ENCODE measurements at regions not wholly inside any gene's neighbourhood (a gene's known extent, or its start where the extent isn't known, plus 50 kb on each side); places are given as distances from the start of the nearest gene placed in this dataset.

DNA sequence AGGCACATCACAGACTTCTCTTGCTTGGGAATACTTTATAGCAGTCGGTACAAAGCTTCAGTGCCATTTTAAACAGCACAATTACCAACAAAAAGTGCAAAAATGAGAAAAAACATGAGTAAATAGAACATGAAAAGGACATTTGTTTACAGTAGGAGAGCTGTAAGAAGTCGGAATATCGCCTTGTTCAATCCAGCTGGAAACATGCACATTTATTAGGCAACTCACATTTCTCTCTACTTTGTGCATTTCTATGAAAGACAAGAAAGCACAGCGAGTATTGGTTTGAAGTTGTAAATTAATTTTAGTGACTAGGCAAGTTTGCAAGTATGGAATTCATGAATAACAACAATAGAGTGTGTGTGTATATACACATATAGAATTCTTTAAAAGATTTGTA is 484.7 kb downstream of the DACH1 start:
- Histone ChIP-seq H2BK5ac (ENCODE audit: insufficient read length, low read length) (no peak overlapping the region), H3K4me1 (ENCODE audit: insufficient read depth, low read length) (no peaks in the 10 kb centered on the region), H3K9ac (ENCODE audit: extremely low read depth, insufficient read length, low read length) (no peak overlapping the region), H4K8ac (replicated peaks; ENCODE audit: insufficient read length, low read depth, low read length) (no peak overlapping the region), H2BK120ac (ENCODE audit: low read depth, low read length, poor library complexity, severe bottlenecking) (no peak overlapping the region), H2AK5ac (ENCODE audit: insufficient read length, low read length) (no peak overlapping the region), H3K79me2 (ENCODE audit: insufficient read depth, low read length) (no peaks in the 10 kb centered on the region), H2BK12ac (ENCODE audit: insufficient read length, low read depth, low read length) (no peak overlapping the region), H3K18ac (ENCODE audit: insufficient read length, low read depth, low read length) (no peak overlapping the region), H3K23me2 (ENCODE audit: insufficient read length, low read depth, low read length, poor library complexity, severe bottlenecking) (no peaks in the 10 kb centered on the region), H3K27ac (ENCODE audit: insufficient read length, low read depth, low read length) (no peak overlapping the region), H3K79me1 (ENCODE audit: insufficient read depth, low read depth, low read length, poor library complexity, severe bottlenecking) (no peaks in the 10 kb centered on the region), H4K20me1 (ENCODE audit: control insufficient read depth, insufficient read depth, insufficient read length) (no peaks in the 10 kb centered on the region), H3K23ac (ENCODE audit: insufficient read length, low read depth, low read length) (no peak overlapping the region), H4K5ac (ENCODE audit: insufficient read length, low read depth, low read length) (no peak overlapping the region), H3K14ac (ENCODE audit: insufficient read depth, low read length) (no peak overlapping the region), H2BK20ac (ENCODE audit: low read depth, low read length, poor library complexity, severe bottlenecking) (no peak overlapping the region), H2AFZ (ENCODE audit: low read length) (no peak overlapping the region), H3K9me3 (ENCODE audit: control insufficient read depth, low read depth, low read length) (no peaks in the 10 kb centered on the region), H4K91ac (ENCODE audit: insufficient read length, low read depth, low read length) (no peak overlapping the region), H3K4ac (ENCODE audit: low read depth, low read length) (no peak overlapping the region), H3K27me3 (ENCODE audit: insufficient read depth, low read length) (no peaks in the 10 kb centered on the region), H3K4me2 (ENCODE audit: insufficient read depth, insufficient read length, low read length) (no peak overlapping the region), H2BK15ac (ENCODE audit: low read depth, low read length) (no peak overlapping the region), H3T11ph (ENCODE audit: low read length) (no peak overlapping the region), H3K56ac (ENCODE audit: insufficient read length, low read depth, low read length) (no peak overlapping the region)
- Mint-ChIP-seq H3K4me1 (no peaks in the 10 kb centered on the region), H3K9me3 (no peaks in the 10 kb centered on the region; a peak in 1 of 5 replicates), H3K36me3 (ENCODE audit: insufficient read depth in 1 of 3, low read depth in 3 of 3) (no peaks in the 10 kb centered on the region), H3K27ac (no peak overlapping the region), H3K4me3 (no peak overlapping the region), H3K27me3 (ENCODE audit: low read depth) (no peaks in the 10 kb centered on the region)
- no peak for DNase-seq
- WGBS (ENCODE audit: extremely low coverage, insufficient read length, low lambda C conversion rate), result no CpG with 5 or more reads among the region's 4 CpGs
- TF ChIP-seq, protein P1, sequence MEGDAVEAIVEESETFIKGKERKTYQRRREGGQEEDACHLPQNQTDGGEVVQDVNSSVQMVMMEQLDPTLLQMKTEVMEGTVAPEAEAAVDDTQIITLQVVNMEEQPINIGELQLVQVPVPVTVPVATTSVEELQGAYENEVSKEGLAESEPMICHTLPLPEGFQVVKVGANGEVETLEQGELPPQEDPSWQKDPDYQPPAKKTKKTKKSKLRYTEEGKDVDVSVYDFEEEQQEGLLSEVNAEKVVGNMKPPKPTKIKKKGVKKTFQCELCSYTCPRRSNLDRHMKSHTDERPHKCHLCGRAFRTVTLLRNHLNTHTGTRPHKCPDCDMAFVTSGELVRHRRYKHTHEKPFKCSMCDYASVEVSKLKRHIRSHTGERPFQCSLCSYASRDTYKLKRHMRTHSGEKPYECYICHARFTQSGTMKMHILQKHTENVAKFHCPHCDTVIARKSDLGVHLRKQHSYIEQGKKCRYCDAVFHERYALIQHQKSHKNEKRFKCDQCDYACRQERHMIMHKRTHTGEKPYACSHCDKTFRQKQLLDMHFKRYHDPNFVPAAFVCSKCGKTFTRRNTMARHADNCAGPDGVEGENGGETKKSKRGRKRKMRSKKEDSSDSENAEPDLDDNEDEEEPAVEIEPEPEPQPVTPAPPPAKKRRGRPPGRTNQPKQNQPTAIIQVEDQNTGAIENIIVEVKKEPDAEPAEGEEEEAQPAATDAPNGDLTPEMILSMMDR (conservative IDR thresholded peaks at IDR 0.05), result no peak
